CD4-positive, alpha-beta T cell treated with Interleukin-6 for 4 hours (primary cell): ENCODE measurements at regions not wholly inside any gene's neighbourhood (a gene's known extent, or its start where the extent isn't known, plus 50 kb on each side); places are given as distances from the start of the nearest gene placed in this dataset.

Experiments
- DNase-seq: peaks from one replicate; pipeline ENCODE4 v3.0.0-alpha.2; 2020; ENCODE audit warnings: mixed read lengths

DNA sequence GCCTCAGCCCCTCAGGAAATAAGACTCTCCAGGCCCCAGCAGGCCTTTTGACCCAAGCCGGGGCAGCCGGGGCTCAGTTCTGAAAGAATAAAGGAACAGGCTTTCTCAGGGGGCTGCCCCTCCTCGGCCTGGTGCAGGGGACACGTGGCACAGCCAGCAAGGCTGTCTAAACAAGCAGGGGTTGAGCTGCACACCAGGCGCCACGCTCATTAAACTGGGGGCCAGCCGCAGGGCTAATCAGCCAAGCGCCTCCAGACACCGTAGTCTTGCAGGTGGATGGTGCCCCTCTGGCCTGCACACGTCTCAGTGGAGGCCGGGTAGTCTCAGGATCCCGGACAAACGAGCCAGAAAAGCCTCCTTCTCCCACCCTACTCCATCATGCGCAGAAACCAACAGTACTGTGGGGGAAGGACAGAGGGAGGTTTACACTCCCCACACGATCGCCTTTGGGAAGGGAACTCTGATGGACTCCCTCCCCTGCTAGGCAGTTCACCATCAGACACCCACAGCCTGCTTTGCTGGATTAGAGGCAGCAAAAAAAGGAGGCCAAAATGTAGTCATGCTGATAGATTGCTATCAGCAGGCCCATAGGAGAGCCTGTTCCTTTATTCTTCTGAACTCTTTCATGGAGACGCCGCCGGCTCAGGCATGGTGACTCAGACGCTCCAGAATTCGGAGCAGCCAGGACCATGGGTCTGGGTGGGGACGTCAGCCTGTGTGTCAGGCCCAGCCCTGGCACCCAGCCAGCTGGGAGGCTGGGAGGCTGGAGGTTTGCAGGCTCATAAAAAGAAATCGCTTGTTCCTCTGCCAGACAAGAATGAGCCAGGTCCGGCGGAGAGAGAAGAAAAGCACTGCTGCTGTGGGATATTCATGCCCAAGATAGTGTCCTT, 342.4 kb downstream of the BCOR start:
- DNase-seq = no peak

DNA sequence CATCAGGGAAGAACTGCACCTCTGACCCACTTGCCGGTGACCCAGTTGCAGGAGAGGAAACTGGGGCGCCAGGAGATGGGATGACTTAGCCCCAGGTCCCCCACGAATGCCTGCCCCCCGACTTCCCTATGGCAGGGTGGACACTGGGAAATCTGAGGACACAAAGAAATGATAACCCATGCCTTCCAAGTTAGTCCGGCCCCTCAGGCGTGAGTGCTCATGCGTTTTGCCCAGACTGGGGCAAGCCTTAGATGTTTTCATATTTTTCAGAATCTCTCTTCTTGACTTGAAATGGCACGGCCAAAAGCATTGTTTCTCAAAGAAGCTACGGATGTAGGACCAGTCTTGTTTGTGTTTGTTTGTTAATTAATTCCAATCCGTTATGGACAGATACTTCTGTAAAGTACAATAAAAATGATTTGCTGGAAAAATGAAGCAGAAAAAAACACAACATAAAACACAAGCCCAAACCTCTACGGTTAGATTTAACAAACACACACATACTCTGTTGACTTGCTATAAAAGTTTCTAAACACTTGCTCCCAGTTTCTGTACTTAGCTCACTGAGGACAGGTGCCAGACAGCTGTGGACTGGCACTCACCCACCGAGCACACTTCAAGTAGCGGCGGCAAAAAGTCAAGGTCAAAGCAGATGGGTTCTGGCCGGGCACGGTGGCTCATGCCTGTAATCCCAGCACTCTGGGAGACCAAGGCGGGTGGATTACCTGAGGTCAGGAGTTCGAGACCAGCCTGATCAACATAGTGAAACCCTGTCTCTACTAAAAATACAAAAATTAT, 341.5 kb downstream of the BCOR start:
- no peak for DNase-seq

DNA sequence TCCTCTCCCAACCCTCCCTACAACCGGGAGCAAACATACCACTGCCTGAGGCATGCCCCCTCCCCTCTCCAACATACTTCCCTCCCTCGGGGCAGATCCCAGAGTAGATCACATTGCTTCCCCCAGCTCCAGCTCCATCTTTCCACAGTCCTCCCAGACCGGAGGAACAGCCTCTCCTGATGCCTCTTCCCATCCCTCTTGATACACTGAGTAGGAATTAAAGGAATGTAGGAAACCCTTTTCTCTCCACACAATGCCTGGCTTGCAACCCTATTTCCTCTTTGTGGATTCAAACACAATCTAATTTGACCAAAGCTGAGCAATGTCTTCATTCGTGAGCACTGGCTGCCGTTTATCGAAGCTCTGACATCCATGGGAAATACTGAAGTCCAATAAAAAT, 339.8 kb downstream of the BCOR start:
- DNase-seq = no peak

DNA sequence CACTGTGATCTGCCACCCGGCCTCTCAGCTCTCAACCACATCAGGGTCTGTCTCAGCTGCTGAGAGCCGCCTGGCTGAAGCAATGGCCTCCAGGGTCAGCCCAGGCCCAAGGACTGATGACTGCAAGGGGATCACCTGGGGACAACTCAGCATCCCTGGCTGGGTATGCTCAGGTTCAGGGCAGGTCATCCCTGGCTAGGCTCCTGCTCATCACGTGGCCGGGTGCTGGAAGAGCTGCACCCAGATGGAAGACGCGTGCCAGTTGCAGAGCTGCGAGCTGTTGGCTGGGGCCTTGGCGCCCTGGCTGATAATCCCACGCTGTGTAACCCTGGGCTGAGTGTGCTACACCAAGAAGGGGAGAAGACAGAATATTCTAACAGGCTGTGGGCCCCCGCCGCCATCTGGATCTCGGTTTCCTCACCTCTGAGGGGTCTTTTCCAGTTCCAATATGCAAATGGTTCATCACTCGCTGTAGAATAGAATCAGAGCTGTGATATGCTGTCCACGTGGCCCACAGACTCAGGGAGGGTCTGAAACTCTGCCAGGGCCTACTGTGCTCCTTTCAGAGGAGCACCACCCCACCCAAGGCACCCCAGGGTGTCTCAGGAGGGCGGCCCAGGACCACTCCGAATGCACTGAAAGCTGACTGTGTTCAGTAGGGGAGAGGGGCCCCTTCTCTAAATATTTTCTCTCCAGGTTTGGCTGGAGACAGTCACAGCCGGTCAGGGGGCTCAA, 338.8 kb downstream of the BCOR start:
- no peak for DNase-seq

DNA sequence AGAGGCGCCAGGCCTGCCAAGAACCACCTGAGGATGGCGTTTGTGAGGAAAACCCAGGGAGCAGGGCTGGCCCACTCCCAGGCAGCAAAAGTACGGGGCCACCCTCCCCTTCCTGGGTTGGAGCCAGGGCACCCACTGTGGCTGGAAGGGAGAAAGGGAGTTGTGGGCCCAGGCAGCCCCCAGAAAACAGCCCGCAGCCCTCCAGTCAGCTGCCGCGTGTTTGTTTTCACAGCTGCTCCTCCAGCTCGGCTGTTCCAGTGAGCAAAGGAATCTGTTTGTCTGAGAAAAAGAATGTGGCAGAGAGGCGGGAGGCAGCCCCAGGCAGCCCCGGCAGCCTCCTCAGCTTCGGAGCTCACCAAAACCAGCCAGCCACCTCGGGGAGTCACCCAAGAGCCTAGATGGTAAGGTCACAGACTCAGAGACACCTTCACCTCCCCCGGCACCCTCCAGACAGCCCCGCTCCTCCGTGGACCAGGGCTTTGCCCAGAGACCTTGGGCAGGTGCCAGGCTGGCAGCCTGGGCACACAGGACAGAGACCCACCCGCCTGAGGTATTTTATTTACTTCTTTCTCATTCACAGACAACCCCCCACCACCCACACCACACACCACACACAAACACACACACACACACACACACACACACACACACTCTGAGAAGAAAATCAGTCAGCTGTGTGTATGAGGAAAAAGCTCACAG, 338.1 kb downstream of the BCOR start:
- no peak for DNase-seq

DNA sequence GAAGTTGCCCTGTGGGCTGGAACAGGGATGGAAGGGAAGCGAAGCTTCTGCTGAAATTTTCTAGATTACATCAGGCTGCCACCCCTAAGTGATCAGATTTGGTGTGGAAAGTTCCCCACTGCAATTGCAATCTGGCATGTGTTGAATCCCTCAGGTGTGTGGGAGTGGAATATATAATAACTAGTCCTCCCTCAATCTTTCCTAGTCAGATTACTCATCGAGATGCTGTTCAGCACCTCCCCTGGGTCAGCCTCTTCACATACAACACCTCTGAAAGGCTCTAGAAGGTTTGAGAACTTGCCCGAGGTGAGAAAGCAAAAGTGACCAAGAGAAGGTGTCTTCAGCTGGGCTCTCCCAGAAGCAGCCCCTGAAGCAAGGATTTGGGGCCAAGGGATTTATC, 336.8 kb downstream of the BCOR start:
- no peak for DNase-seq

DNA sequence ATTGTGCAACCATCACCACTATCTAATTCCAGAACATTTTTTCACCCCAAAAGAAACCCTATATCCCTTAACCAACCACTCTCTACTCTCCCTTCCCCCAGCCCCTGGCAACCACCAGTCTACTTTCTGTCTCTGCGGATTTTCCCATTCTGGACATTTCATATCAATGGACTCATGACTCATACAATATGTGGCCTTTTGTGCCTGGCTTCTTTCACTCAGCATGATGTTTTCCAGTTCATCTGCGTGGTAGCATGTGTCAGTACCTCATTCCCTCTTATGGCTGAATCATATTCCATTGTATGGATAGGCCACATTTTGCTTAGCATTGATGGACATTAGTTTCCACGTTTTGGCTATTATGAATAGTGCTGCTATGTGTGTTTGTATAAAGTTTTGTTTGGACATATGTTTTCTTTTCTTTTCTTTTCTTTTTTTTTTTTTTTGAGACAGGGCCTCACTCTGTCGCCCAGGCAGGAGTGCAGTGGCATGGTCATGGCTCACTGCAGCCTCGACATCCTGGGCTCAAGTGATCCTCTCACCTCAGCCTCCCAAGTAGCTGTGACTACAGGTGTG, 335.4 kb downstream of the BCOR start:
- no peak for DNase-seq

DNA sequence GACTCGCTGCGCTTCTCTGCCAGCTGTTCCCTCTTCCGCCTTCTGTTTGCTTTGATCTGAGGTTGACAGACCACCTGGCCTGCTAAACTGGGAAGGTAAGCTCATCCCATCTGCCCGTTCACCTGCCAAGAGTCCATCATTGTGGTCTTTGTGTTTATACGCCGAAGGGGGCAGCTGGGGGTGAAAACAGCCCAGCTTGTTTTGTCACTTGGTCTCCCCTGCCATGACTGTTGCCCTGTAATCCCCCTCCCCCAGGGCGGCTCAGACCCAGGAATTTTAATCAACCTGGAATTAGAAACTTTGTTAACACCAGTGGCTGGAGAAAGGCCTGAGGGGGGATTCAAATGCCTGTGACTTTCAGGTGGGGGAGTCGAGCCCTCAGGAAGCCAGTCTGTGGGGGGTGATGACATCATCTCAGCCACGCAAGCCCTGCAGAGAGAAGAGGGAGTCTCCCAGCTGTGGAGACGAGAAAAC, 333.3 kb downstream of the BCOR start:
- no peak for DNase-seq

DNA sequence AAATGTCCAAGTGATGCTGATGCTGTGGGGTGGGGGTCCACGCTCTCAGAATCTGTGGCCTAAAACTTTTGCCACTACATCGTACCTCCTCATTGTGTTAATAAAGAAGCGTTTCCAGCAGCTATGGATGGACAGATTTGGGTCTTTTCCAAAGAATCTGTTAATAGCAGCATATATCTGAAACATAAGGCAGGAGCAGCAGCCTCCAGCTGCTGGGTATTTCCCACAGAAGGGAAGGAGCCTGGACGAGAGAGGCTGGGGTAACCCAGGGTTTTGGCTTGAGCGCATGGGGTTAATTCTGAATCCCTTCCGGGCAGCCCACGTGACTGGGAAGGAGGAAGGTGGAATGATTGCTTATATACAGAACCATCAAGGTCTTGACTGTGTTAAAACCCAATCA, 332.4 kb downstream of the BCOR start:
- no peak for DNase-seq

DNA sequence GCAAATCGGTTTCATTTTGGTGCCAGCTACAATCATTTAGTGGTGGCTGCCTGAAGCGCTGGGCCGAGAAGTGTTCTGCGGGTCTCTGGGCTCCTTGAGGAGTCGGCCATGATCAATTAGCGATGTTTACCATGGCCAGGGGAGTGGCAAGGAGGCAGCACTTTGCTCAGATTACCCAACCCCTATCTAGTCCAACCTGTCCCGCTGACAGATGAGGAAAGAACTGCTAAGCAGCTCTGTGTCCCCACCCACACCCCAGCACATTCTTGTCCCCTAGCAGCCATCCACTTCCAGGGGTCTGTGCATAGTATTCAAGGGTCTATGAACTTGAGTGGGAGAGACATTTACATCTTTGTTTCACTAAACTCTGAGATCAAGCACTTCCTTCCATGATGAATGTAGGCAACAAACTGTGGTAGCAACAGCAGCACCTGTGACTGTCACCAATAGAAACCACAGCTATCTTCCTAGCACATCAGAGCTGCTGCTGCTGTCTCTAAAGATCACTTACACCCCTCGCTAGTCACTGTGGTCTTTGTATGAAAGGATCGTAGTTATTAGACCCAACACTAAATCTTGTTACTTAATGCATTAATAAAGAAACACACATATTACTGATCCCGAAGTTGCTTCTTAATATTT, 331.6 kb downstream of the BCOR start:
- DNase-seq = peak; percentile 46

DNA sequence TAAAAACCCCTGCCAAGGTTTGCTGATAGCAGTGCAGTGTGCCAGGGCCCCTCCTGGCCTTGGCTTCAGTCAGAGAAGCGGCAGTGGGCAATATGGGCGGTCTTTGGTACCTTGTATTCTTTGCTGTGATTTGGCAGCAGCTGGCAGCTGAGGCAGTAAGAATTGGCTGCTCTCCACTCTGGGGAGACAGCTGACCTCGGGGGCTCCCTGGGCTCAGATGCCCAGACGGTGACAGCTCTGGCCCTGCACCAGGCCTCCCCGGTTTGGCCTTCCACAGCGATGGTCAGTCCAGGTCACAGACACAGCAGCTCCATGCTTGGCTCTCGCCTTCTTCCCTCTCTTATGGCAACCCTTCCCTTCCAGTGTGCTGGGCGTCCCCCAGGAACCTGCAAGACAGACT, 330.9 kb downstream of the BCOR start:
- no peak for DNase-seq

DNA sequence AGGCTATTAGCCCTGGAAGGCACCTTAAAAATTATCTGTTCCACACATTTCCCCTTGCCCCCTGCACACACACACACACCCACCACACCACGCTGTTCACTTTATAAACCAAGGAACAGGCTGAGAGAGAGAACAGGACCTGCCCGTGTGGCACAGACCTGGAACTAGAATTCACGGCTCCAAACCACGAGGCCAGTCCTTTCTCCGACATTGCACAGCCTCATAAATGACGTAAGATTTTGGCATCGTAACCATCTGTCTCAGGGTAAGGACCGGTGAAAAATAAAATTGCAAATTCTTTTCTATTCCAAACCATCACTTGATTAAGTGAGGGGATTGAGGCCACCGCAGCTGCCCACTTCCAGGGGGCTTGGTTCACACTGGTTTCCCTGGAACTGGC, 330.3 kb downstream of the BCOR start:
- no peak for DNase-seq

DNA sequence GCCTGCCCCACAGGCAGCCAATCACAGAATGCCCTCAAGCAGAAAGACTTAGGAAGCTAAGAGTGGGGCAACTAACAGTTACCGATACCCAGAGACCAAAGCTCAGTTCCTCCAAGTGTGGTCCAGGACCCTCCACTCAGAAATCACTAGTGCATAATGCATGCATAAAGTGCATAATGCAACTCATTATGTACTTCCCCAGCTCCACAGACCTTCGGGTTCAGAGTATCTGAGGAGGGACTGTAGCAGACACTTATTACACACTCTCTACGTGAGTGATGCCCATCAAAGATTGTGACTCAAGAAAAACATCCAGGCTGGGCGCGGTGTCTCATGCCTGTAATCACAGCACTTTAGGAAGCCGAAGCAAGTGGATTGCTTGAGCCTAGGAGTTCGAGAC, 328.0 kb downstream of the BCOR start:
- no peak for DNase-seq

DNA sequence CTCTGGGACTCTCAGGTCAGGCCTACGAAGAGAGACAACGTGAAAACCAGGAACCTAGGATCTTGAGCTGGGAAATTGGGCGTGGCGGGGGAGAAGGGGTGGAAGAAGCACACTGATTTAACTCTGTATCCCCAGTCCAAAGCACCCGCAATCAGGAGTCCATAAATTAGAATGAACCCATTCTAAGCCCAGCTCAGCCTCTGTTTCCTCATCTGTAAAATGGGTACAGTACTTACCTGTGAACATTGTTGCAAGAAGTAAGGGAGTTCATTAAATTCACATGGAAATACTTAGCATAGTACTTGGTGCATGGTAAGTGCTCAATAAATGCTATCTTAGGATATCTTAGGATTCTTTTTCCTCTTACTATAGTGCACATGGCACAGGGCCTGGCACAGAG, 326.7 kb downstream of the BCOR start:
- no peak for DNase-seq

DNA sequence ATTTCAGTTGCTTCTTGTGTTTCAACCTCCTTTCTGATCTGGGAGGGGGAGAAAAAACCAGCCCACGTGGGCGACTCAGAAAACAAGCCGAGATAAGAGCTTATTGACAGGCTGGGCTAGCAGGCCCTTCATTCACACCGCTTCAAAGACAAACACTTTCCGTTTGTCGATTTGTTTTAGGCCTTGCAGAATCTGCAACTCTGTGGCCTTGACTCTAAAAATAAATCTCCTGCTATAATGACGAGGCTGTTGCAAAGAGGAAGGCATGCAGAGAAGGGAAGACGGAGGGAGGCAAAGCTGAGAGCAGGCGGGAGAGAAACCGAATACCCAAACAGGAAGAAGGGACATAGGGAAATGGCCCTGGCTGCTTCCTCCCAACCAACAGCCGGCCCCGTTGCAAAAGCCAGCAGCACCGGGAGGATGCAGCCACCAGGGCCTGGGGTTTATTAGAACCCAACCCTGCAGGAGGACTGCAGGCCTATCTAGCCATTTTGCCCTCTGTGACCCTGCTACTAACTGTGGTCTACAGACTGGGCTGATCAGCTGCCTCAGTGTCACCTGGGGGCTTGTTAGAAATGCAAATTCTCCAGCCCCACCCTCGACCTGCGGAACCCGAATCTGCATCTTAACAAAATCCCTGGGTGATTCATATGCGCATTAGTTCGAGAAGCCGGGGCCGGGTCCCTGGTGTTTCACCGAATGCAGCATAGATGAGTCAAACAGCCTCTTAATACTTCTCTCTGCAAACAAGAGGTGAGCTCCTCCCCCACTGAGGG, 325.5 kb downstream of the BCOR start:
- DNase-seq = peak; percentile 79

DNA sequence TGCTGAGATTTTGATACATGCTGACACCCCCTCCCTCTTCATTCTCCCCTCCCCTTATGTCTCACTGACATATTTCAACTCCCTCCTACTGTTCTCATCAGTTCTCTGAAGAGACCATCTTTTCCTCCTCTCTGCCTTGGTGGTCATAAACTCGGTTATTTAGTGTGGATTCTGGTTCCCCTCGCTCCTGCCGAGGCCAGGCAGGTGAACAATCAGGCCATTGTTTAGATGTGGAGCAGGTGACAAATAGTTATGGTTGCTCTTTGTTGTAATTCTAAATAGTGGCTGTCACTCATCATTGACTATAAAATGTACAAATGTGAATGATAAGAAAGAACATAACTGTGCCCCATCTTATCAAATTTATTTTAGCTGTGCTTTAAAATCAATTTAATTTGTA, 324.6 kb downstream of the BCOR start:
- DNase-seq = no peak

DNA sequence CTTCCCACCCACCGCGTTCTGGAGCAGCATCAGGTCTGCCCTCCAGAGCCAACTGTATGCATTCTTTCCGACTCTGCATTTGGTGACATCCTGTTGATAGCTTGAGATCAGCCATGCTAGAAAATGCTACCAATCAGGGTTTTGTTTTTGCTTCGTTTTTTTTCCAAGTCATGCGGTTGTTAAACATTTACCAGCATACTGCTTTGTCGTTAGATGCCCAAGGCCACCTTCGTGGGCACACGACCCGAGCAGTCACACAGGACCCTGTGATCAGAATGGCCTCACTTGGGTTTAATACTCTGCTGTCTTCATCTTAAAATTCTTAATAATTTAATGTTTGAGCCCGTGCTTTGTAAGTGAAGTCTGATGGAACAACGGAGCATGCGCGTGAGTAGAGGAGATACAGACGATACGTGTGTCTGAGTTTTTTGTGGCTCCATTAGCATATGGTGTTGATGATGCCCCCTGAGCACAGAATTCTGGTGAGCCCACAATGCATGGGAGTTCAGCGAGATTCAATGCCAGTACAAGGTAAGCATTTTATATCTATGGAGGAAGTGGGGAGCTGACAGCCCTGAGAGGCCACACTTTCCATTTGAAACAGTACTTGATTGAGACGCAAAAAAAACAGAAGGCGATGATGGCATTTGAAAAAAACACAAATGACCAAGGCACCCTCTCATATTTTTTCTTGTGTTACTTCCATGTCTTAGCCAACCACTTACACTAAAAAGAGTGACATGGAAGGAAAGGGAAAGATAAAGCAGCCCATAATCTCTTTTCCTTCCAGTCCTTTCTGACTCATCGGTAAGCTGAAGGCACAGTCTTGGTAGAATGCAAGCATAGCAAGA, 323.6 kb downstream of the BCOR start:
- peak; percentile 52 for DNase-seq

DNA sequence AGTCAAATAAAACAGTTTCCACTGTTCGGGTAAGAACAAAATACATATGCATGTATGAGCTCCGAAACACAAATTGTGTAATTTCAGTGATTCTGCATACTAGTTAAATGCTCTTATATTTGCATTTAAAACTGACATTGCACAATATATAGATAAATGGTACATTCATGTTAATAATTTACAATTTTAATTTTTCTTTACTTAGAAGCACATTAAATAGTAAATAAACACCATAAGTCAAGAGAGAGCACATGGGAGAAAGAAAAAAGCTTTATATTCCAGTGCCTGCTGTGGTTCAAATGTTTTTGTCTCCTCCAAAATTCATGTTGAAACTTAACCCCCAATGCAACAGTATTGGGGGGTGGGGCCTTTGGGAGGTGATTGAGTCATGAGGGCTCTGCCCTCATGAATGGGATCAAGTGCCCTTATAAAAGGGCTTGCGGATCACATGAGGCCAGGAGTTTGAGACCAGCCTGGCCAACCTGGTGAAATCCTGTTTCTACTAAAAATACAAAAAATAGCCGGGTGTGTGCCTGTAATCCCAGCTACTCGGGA, 322.9 kb downstream of the BCOR start:
- no peak for DNase-seq

DNA sequence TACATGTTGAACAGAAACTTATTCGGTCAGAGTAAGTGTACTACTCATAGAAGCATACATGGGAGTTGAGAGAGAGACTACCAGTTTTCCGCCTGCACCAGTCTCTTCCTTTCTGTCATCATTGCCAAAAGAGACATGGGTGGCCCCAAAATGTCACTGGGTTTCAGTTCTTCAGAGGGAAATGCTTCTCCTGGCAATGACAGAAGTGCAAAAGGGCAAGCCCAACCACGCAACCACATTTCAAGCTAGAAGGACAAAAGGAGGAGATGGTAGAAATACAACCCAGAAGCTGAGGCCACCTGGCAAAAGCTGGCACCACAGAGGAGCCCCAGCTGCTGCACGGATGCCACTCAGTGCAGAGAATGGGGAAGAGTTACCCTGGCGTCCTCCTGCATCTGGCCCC, 320.1 kb downstream of the BCOR start:
- DNase-seq = peak; percentile 21
